ENCODE measurements at regions not wholly inside any gene's neighbourhood (a gene's known extent, or its start where the extent isn't known, plus 50 kb on each side); places are given as distances from the start of the nearest gene placed in this dataset.
"Not testable (repeated sequence)": the region's sequence is repeated elsewhere in the genome, so short reads cannot be mapped to it uniquely, and the experiment has no call there.

DNA sequence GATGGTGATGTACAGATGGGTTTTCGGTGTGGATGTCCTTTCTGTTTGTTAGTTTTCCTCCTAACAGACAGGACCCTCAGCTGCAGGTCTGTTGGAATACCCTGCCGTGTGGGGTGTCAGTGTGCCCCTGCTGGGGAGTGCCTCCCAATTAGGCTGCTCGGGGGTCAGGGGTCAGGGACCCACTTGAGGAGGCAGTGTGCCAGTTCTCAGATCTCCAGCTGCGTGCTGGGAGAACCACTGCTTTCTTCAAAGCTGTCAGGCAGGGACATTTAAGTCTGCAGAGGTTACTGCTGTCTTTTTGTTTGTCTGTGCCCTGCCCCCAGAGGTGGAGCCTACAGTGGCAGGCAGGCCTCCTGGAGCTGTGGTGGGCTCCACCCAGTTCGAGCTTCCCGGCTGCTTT, 135.2 kb downstream of the ABCC12 start:
- H3K27me3 Mint-ChIP-seq (ENCODE audit: low read depth); H3K4me1 Mint-ChIP-seq (ENCODE audit: low read depth); H3K4me3 Mint-ChIP-seq; DNase-seq; H3K27ac Mint-ChIP-seq; intact Hi-C loops (cut with micrococcal nuclease); H3K36me3 Mint-ChIP-seq (ENCODE audit: low read depth); H3K9me3 Mint-ChIP-seq; CTCF ChIA-PET: not testable (repeated sequence)

DNA sequence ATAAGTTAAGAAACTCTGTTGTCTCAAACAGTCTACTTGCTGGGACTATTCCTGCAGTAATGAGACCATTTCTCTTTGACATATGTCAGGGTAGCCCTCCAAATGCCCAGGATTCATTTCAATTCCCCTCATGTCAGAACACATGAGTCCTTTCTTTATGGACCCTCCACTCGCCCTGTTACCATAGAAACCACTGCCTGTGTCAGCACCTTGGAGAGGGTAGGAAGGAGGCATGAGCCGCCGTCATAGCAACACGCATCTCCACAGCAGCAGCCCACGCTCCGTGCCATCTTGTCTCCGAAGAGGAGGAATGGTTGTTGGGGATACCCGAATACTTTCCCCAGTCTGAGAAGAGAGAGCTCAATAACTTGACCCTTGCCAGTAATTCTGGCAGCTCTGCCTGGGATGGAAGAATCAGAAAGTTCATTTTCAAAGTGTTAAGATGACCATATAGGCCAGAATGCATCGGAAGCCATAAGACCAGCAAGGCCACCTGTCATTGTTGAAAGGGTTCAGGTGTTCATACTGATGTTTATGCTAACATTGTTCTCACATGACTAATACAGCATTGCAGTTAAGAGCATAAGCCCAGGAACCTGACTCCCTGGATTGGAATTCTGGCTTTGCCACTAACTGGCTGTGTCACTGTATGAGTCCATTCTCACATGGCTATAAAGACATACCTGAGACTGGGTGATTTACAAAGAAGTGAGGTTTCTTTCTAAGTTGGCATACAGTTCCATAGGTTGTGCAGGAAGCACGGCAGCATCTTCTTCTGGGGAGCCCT, 141.3 kb downstream of the ABCC12 start:
- CTCF ChIA-PET, result no interaction called here
- H3K27ac Mint-ChIP-seq, result no peak overlapping the region
- intact Hi-C loops (cut with micrococcal nuclease), result no loop called here

DNA sequence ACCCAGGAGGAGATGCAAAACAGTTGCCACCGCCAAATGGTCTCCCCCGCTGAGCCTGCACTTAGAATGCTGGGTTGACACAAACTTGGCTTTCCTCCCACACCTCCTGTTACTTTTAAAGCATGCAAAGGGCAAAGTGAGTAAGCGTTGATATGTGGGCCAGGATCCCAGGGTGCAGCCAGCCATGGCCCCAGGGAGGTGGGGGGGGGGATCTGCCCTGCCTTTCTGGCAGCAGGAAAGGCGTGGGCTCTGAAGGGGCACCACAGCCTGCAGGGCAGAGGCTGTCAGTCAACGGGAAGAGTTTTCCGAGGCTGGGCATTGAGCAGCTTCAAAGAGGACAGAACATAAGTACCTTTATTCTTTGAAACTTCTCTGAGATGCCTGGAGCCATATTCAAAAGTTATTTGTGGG, 142.3 kb downstream of the ABCC12 start:
- H3K27ac Mint-ChIP-seq, result no peak overlapping the region
- H3K36me3 Mint-ChIP-seq (ENCODE audit: low read depth), result no peaks in the 10 kb centered on the region
- CTCF ChIA-PET, result interaction anchor here (1.5 kb wide), 1 partner anchor 151 kb away, joined by 3 read pairs; no protein-coding TSS in a partner anchor
- H3K9me3 Mint-ChIP-seq, result peaks cover 2% of the 10 kb centered on the region
- no peak overlapping the region for H3K4me3 Mint-ChIP-seq
- DNase-seq, result no peak
- intact Hi-C loops (cut with micrococcal nuclease), result no loop called here
- no peaks in the 10 kb centered on the region for H3K27me3 Mint-ChIP-seq (ENCODE audit: low read depth)
- no peaks in the 10 kb centered on the region for H3K4me1 Mint-ChIP-seq (ENCODE audit: low read depth)

More for the DNA sequence above, 141.3 kb downstream of the ABCC12 start:
- Mint-ChIP-seq H3K27me3 (ENCODE audit: low read depth) (no peaks in the 10 kb centered on the region), H3K9me3 (peaks cover 2% of the 10 kb centered on the region), H3K4me1 (ENCODE audit: low read depth) (no peaks in the 10 kb centered on the region), H3K36me3 (ENCODE audit: low read depth) (no peaks in the 10 kb centered on the region), H3K4me3 (no peak overlapping the region)
- no peak for DNase-seq

DNA sequence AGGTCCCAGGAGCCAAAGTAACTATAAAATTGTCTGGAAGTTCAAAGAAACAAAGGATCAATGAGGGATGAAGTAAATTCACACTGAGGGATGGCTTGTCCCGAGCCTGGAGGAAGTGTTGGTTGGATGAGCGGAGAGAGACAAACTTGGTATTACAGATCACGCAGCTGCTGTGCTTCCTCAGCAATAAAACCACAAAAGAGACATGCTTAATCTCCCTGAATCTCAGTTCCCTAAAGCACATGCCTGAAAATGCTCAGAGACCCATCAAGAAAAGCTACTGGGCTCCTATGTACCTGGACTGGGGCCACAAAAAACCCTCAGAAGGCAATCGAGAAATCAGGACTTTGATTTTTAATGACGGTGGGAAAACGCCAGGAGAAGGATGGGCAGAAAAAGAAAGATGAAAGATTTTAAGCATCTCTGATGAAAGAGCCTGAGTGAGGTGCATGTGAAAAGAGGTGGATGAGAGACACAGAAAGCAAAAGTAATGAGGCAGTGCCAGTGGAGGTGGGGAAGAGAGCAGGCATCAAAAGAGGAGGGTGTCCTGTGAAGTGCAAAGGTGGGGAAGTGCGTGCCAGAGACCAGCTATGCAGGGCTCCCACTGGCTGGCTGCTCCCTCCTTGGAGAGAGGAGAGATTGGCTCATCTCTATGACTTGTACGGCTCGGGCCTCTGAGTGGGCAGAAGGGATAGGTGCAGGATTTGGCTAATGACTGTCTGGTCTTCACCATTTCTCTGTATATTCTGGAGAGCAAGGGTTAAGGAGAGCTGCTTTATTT, 143.7 kb downstream of the ABCC12 start:
- H3K4me3 Mint-ChIP-seq, result no peak overlapping the region
- H3K27ac Mint-ChIP-seq, result no peak overlapping the region
- intact Hi-C loops (cut with micrococcal nuclease), result no loop called here
- no peaks in the 10 kb centered on the region for H3K4me1 Mint-ChIP-seq (ENCODE audit: low read depth)
- CTCF ChIA-PET, result interaction anchor here (0.6 to 1.5 kb wide), 2 partner anchors 13 to 152 kb away, joined by 3 read pairs; no protein-coding TSS in a partner anchor
- no peaks in the 10 kb centered on the region for H3K36me3 Mint-ChIP-seq (ENCODE audit: low read depth)
- H3K27me3 Mint-ChIP-seq (ENCODE audit: low read depth), result no peaks in the 10 kb centered on the region
- peaks cover 2% of the 10 kb centered on the region for H3K9me3 Mint-ChIP-seq
- no peak for DNase-seq

DNA sequence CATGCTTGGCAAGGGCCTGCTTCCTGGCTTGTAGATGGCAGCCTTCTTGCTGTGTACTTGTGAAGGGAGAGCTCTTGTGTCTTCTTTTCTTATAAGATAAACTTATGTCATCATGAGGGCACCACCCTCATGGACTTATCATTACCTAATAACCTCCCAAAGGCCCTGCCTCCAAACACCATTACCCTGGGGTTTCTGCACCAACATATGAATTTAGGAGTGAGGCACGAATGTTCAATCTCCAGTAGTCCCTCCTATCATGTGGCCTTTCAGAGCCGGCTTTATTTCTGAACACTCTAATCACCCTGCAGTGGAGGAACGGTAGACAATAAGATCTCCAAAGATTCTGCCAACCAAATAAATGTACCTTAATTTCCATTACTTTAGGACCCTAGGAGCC, 144.3 kb downstream of the ABCC12 start:
- Mint-ChIP-seq H3K27ac (no peak overlapping the region), H3K4me3 (no peak overlapping the region), H3K36me3 (ENCODE audit: low read depth) (no peaks in the 10 kb centered on the region), H3K4me1 (ENCODE audit: low read depth) (no peaks in the 10 kb centered on the region), H3K27me3 (ENCODE audit: low read depth) (no peaks in the 10 kb centered on the region), H3K9me3 (peaks cover 3% of the 10 kb centered on the region)
- intact Hi-C loops (cut with micrococcal nuclease), result no loop called here
- DNase-seq, result no peak
- CTCF ChIA-PET, result interaction anchor here (0.6 kb wide), 1 partner anchor 13 kb away, joined by 3 read pairs; no protein-coding TSS in a partner anchor

DNA sequence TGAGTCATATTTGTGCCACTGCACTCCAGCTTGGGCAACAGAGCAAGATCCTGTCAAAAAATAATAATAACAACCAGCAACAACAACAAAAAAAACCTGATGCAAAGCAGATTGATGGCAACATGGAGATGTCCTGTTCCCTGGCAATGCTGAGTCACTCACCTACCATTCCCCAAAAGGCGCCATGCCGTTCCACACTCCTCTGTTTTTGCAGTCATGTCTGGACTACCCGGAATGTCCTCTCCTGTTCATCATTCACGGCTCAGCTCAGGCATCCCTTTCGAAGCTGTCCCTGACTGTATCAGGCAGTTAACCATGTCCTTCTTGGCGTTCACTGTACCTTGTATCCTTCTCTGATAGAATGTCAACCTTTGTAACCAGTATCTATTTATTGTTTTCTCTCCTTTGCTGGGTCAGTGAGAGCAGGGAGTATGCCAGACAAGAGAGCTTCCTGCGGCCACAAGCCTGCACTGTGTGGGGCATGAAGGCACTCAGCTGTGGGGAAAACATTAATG, 147.7 kb downstream of the ABCC12 start:
- H3K27me3 Mint-ChIP-seq (ENCODE audit: low read depth), result peaks cover 2% of the 10 kb centered on the region
- CTCF ChIA-PET, result no interaction called here
- intact Hi-C loops (cut with micrococcal nuclease), result no loop called here
- H3K36me3 Mint-ChIP-seq (ENCODE audit: low read depth), result no peaks in the 10 kb centered on the region
- DNase-seq, result no peak
- H3K4me1 Mint-ChIP-seq (ENCODE audit: low read depth), result no peaks in the 10 kb centered on the region
- no peak overlapping the region for H3K4me3 Mint-ChIP-seq
- H3K9me3 Mint-ChIP-seq, result peaks cover 3% of the 10 kb centered on the region
- no peak overlapping the region for H3K27ac Mint-ChIP-seq

DNA sequence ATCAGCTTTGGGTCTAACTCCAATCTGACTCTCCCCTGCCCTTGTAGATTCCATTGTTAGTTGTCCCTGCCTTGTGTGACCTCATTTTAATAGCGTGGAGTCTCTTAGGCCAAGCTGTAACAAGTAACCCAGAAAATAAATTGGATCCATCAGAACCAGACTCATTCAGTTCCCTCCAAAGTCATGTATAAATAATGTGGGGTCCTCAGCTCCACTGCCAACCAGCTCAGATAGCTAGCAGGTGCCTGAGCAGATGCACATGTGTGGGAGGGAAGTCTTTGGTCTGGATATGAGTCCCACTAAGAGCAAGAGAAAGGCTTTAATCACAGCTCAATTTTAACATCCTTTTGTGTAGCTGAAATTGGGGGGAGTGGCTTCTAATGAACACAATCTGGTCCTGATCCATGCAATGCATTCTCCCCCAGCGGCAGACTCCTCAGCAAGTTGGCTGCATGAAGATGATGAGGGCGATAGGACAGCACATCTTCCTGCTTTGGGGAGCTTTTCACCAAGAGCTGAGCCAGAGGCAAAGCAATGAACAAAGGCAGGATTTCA, 151.6 kb downstream of the ABCC12 start:
- CTCF ChIA-PET, result interaction anchor here (1.2 kb wide), 1 partner anchor 152 kb away, joined by 4 read pairs; no protein-coding TSS in a partner anchor
- no peak overlapping the region for H3K27ac Mint-ChIP-seq
- DNase-seq, result no peak
- no peaks in the 10 kb centered on the region for H3K4me1 Mint-ChIP-seq (ENCODE audit: low read depth)
- H3K4me3 Mint-ChIP-seq, result no peak overlapping the region
- no peaks in the 10 kb centered on the region for H3K36me3 Mint-ChIP-seq (ENCODE audit: low read depth)
- H3K27me3 Mint-ChIP-seq (ENCODE audit: low read depth), result peaks cover 2% of the 10 kb centered on the region
- intact Hi-C loops (cut with micrococcal nuclease), result no loop called here
- H3K9me3 Mint-ChIP-seq, result peaks cover 3% of the 10 kb centered on the region

DNA sequence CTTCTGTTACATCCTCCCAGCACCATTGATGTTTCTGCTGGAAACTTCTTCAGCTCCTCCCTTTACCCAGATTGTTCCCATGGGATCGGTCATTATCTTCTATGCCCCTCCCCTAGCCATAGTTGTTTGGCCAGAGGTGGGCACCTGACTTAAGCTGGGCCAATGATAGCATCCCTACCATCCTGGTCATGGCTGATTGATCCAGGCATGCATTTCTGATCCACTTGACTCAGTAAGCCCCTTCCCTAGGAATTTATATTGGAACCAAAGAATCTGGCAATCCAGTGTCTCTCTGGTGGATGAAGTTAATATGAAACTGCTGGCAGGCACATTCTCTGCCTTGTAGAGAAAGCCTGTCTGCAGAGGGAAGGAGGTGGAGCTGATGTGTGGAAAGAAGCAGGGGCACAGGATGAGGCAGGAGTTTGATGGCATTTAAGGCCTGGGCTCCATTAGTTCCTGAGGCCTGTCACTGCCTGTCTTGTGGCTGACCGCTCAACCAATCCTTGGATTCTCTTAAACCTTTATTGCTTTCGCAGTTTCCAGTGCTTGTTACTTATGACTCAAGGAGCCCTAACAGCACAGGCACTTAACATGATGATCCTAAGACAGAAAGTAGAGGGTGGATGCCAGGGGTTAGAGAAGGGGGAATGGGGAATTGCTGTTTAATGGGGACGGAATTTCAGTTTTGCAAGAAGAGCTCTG, 152.4 kb downstream of the ABCC12 start:
- Mint-ChIP-seq H3K9me3 (peaks cover 3% of the 10 kb centered on the region), H3K27ac (no peak overlapping the region), H3K27me3 (ENCODE audit: low read depth) (peaks cover 2% of the 10 kb centered on the region), H3K4me1 (ENCODE audit: low read depth) (no peaks in the 10 kb centered on the region), H3K36me3 (ENCODE audit: low read depth) (no peaks in the 10 kb centered on the region), H3K4me3 (no peak overlapping the region)
- CTCF ChIA-PET, result no interaction called here
- intact Hi-C loops (cut with micrococcal nuclease), result no loop called here
- DNase-seq, result no peak

DNA sequence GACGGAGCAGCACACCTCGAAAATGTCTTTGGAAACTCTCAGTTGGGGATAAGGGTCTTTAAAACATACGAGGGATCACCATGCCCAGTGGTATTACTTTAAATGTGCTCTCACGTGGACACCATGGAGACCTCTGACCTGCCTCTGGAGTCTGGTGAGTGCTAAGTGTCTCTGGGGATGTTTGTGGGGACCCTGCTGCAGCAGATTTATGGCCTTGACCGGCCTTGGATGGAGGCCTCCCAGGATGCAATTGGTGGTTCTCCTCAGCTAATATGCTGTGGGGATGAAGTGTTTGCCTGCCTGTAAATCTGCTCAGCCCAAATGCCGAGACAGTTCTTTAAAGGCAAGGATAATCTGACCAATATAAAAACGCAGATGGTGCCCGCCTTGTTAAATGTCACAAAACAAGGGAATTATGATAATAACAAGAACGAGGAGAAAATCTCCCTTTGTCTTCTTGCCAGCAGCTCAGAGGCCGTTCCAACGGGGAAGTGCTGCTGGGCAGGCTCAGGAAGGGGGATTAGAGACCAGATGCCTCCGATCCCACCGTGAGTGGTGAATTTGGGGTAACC, 154.4 kb downstream of the ABCC12 start:
- DNase-seq, result no peak
- intact Hi-C loops (cut with micrococcal nuclease), result no loop called here
- Mint-ChIP-seq H3K4me1 (ENCODE audit: low read depth) (no peaks in the 10 kb centered on the region), H3K36me3 (ENCODE audit: low read depth) (no peaks in the 10 kb centered on the region), H3K4me3 (no peak overlapping the region), H3K27me3 (ENCODE audit: low read depth) (peaks cover 2% of the 10 kb centered on the region), H3K27ac (no peak overlapping the region), H3K9me3 (peaks cover 1% of the 10 kb centered on the region)
- CTCF ChIA-PET, result no interaction called here

DNA sequence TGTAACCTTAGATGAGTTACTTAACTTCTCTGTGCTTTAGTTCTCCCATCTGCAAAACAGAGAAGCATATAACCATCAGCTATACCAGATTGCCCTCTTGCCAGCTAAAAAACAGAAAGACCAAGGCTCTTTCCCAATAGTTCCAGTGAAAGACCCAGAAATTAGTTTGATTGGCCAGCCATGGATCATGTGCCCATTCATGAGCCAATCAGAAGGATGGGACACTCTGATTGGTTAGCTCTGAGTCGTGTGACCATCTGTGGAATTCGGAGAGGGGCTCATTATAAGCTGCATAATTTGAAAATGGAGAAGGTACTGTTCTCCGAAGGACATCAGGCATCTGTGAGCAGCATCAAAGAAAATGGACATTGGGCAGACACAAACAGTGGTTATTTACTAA, 155.2 kb downstream of the ABCC12 start:
- Mint-ChIP-seq H3K36me3 (ENCODE audit: low read depth) (no peaks in the 10 kb centered on the region), H3K27me3 (ENCODE audit: low read depth) (peaks cover 2% of the 10 kb centered on the region), H3K27ac (no peak overlapping the region), H3K9me3 (no peaks in the 10 kb centered on the region), H3K4me1 (ENCODE audit: low read depth) (no peaks in the 10 kb centered on the region), H3K4me3 (no peak overlapping the region)
- no peak for DNase-seq
- intact Hi-C loops (cut with micrococcal nuclease), result no loop called here
- CTCF ChIA-PET, result no interaction called here

DNA sequence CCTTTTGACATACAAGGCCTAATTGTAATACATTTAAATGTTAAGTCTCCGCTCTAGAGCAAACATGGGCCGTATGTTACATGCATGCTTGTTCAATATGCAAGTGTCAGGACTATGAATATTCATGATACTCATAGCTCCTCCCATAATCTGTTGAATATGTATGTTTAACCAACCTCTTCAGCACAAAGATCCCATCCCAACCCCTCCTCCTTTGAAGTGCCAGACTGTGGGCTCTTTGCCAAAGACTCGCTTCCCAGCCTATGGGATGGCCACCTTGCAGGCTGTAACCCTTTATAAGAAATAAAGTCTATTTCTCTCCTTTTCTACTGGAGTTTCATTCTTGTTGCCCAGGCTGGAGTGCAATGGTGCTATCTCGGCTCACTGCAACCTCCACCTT, 156.2 kb downstream of the ABCC12 start:
- DNase-seq, result no peak
- Mint-ChIP-seq H3K36me3 (ENCODE audit: low read depth) (no peaks in the 10 kb centered on the region), H3K27me3 (ENCODE audit: low read depth) (peaks cover 2% of the 10 kb centered on the region), H3K4me1 (ENCODE audit: low read depth) (no peaks in the 10 kb centered on the region), H3K27ac (no peak overlapping the region), H3K9me3 (no peaks in the 10 kb centered on the region), H3K4me3 (no peak overlapping the region)
- intact Hi-C loops (cut with micrococcal nuclease), result no loop called here
- CTCF ChIA-PET, result no interaction called here

DNA sequence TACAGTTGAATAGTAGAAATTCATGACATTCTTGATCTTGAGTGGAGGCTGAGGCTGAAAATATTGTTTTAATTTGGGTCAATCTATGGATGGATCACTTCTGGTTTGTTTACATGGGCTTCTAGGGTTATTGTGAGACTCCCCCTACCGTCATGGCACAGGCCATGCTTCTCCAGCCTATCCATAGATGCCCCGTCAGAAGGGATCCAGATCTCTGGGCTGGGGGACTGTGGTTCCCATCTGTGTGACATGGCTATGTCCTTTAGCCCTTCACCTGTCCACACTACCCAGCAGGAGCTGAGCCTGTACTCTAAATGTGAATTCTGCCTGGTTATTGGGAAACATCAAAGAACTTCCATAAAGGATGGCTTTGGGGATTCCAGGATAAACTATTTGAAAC, 160.4 kb downstream of the ABCC12 start:
- no peaks in the 10 kb centered on the region for H3K36me3 Mint-ChIP-seq (ENCODE audit: low read depth)
- intact Hi-C loops (cut with micrococcal nuclease), result no loop called here
- H3K27ac Mint-ChIP-seq, result no peak overlapping the region
- H3K4me3 Mint-ChIP-seq, result no peak overlapping the region
- CTCF ChIA-PET, result no interaction called here
- no peaks in the 10 kb centered on the region for H3K27me3 Mint-ChIP-seq (ENCODE audit: low read depth)
- DNase-seq, result no peak
- no peaks in the 10 kb centered on the region for H3K4me1 Mint-ChIP-seq (ENCODE audit: low read depth)
- no peaks in the 10 kb centered on the region for H3K9me3 Mint-ChIP-seq
